ENCODE measurements at regions not wholly inside any gene's neighbourhood (a gene's known extent, or its start where the extent isn't known, plus 50 kb on each side); places are given as distances from the start of the nearest gene placed in this dataset.
A peak's percentile ranks its signal among the peaks of the same experiment; 100 is the strongest.

DNA sequence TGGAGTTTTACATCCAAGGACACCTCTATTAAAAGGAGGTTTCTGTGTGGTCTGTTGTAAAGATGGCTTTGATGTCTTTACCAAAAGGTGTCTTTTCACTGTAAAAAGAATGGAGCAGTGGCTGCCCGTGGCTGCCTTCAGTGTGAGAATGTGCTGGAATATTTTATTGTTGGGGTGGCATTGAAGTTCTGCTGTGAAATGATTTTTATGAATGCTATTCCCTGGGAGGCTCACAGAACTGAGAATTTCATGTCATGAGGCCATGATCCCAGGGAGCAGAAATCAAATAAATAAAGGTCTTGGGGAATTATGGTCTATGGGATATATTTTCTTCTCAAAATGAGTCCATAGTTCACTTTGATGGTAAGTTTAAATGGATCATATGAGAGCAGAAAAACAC lies 425.2 kb upstream of the ZNF608 start:
- DNase-seq (ENCODE audit: low spot score) = no peak

DNA sequence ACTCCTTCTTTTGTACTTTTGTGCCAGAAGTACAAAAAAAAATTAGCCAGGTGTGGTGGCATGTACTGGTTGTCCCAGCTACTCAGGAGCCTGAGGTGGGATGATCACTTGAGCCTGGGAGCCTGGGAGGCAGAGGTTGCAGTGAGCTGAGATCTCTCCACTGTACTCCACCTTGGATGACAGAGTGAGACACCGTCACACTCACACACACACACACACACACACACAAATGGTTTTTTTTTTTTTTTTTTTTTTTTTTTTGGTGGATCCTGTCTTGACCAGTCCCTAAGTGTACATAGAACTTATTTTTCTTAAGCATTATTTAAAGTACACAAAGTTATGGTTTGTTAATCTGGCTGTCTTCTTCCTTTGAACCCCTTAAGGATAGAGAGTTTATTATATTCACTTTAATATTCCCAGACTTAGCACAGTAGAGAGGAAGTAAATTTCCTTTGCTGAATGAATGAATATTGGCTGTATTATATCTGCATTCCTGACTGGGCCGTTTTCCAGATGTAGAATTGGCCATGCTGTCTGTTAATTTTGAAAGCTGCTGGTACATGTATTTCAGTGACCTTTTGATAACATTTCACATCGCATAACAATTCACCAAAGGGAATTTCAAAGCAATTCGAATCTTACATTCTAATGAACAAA lies 429.0 kb upstream of the ZNF608 start:
- no peak for DNase-seq (ENCODE audit: low spot score)

DNA sequence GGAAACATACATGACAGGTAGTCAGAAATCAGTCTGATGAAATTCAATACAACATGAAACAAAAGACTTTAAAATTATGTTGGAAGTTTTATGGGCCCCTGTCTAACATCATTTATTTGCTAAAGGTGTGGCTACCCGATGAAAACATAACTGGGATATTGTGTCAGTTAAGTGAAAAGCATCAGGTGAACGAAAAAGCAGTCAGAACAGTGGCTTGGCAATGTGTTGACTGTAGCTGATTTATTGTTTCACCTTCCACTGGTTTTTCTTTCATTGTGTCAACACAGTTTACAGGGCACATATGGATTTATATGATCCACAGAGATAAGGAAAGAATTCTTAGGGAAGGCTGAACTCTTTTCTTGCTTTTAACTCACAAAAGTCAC lies 429.6 kb upstream of the ZNF608 start:
- DNase-seq (ENCODE audit: low spot score) = no peak

DNA sequence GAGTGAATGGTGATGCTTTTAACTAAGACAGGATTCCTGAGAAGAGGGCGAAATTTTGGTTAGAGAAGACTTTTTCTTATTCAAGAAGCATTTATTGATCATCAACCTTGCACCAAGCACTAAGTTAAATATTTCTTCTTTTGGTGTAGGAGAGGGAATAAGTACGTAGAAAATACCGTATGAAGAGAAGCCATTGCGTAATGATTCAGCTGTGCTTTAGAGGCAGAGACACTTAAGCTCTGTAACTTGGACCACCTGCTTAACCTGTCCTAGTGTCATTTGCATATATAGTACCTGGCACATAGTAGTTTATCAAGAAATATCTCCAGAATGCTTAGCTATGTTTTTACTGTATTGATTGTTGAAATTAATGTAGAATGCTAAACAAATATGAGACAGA lies 430.9 kb upstream of the ZNF608 start:
- no peak for DNase-seq (ENCODE audit: low spot score)

DNA sequence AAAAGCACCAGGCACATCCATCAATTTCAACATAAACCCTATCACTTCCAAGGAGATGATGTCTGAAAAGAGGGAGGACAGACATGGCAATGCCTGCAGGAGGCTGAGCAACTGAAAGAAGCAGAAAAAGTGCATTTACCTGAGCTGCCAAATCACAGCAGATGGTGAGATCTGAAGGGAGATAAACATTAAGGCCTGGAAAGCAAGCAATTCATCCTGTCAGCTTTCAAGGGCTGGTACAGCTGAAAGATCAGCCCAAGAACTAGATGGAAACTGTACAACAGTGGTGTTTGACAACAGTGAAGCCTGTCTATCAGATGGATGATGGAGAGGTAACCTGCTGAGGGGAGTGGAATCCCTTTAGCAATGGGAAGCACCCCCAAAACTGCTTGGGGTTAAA lies 433.2 kb upstream of the ZNF608 start:
- DNase-seq (ENCODE audit: low spot score) = peak; percentile 83

DNA sequence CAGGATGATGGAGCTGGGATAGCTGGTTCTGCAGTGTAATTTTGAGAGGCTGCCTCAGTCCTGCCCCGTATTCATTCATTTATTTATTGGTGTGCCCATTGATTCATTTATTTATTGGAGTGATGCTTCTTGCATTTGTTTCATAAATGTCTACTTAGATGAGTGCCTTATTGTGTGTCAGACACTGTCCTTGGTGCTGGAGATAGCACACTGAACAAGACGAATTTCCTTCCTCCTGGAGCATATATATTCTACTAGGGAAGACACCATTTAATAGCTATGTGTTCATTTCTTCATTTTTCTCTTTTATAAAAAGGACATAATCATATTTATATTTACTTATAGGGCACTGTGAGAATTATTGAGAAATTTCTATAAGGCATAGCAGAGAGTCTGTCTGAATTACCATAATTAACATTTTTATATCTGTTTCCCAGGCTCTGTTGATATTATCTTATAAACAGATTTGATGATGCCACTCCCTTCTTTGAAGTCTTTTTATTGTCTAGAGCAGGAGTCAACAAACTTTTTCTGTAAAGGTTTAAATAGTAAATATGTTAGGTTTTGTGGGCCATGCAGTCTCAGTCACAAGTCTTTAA lies 433.9 kb upstream of the ZNF608 start:
- no peak for DNase-seq (ENCODE audit: low spot score)

DNA sequence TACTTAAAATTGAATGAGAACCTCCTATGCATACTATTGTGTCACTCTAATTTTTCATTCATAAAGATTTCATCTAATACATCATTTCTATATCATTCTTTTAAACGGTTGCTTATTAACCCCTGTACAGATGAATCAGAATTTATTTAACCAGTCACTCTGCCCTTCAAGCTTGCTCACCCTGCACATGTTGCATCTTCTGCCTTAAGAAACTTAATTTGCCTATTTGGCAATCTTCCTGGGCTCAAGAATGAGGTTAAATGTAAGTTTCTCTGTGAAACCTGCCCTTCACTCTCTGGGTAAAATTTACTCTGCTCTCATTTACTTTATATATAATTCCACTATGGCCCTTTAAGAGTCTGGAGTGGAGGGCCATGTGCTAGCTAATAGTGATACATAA lies 434.7 kb upstream of the ZNF608 start:
- no peak for DNase-seq (ENCODE audit: low spot score)

DNA sequence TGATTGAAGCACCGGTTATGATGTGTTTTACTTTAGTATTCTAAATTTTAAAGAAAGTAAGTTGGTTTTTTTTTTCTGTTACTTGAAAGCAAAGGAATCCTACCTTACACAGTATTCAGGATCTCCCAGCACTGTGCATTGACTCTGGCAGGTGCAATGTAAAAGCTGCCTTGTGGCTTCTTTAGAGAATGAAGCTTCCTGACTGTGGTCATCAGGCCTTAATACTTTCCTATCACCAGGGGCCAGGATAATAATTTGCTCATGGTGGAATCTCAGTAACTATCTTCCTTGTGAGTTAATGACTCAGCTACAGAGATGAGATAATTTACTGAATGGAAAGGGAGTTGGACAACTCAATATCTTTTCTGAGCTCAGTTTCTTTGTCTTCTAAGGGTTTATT lies 435.5 kb upstream of the ZNF608 start:
- DNase-seq (ENCODE audit: low spot score) = no peak

DNA sequence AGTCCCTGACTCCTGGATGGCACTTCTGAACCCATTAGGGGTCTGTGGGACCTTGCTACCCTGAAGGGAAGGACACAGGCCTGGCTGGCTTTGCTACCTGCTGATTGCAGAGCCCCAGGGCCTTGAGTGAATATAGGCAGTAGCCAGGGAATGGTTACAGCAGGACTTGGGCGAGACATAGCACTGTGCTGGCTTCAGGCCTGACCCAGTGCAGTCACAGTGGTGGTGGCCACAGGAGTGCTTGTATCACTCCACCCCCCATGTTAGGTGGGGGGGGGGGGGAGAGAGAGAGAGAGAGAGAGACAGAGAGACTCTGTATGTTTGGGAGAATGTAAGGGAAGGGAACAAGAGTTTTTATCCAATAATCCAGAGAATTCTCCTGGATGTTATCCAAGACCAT lies 439.3 kb upstream of the ZNF608 start:
- no peak for DNase-seq (ENCODE audit: low spot score)

DNA sequence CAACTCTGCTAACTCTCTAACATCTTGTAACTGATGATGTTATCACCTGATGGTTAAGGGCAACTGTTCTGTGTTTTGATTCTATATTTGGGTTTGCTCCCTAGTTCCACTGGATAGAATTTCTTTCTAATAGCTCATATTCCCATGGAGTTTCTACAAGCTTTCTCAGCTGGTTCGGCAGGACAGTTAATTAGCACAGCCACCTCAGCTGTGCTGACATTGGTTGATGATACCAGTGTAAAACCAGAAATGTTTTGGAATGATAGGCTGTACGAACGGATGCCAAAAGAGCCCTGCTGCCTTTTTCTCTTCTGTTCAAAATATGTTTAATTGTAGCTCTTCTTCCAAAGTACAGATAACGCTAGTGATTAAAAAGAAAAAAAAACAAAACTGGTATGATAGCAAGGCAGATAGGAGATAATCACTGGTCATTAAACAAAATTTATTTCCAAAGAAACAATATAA lies 440.5 kb upstream of the ZNF608 start:
- no peak for DNase-seq (ENCODE audit: low spot score)

DNA sequence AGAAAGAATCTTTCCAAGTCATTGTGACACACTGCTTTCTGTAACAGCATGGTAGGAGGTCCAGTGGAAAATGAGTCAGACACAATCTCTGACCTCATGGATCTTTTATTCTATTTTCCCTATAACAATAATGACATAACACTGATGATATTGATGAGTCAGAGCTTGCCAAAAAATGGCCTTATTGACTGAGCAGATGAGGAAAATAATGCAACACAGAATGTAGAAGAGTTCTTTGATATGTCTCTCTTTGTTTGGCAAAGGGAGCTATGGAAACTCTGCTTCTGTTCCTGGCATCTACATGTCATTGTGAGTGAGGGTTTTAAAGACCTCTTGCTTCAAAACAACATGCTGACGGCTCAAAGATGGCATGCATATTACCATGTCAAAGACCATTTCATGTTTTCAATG lies 443.1 kb upstream of the ZNF608 start:
- DNase-seq (ENCODE audit: low spot score) = no peak

DNA sequence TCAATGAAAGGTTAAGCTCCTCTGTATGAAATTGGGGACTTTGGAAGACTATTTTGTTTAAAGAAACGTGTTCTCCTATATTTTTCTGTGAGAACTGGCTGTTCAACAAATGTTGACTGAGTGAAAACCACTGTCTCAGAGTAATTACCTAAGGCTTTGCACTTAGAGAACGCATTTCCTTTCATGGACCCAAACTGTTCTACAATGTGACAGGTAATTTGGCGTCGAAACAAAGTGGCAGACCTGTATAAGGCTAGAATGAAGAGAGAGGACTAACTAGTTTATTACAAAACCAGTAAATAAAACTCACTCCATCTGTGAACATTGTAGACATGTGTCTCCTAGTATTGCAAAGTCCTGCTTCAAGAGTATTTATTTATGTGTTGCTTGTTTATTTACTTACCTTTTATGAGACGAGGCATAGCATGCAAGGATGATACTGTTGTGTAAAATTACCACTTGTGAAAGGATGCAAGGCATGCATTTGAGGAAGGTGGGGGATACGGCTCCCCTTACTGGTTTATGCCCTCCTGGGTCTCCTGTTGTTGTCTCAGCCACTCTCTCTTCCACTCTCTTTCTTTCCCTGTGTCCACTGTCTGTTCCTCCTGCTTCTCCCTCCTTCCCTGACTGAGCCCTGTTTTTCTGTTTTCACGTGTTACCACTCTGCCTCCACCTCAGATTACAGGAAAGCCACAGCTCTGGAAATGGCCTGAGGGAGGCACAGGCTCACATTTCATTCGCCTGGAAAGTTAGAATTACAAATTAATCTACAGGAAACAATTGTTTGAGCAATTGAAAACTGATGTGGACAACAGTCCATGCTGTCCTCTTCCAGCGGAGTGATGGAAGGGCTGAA lies 444.0 kb upstream of the ZNF608 start:
- DNase-seq (ENCODE audit: low spot score) = no peak

DNA sequence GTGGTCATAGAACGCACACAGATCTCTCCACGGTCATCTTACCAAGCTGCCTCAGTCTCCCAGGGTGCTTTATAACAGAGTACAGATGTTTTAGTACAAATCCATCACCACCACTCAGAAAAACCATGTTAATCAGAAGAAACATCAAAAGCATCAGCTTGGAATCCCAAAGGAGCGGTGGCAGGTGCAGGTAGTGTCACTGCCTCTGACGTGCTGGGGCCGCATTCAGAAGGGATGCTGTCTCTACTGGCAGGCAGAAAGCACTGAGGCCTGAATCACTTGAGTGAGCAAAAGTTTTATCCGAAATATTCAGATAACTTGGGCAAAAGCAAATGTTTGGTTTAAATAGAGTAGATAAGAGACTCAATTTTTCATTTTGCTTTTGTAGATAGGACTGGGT lies 448.4 kb upstream of the ZNF608 start:
- DNase-seq (ENCODE audit: low spot score) = no peak

DNA sequence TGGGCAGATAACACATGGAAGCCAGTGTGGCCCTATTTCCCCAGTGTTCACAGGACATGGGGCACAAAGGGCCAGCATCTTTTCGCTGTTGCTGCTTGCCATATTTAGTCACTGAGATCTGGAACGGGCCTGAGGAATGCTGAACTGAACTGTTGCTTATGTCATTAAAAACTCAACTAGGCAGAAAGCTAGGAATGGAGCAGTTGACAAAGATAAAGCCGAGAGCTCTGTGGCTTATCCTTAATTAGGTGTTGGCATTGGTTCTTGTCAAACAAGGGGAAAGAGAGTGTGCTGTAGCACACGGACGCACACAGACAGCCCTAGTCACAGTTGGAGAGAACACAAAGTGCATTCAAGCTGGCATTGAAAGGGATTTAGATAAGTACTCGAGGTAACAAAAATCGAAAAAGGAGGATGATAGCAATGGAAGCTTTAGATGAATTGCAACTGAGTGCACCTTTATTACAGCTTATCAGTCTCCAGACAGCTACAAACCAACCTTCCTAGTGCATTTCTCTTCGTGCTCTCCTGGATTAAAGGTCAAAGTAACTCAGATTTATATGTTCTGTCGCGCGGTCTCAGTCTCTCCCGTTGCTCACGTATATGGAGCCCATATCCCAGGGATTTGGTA lies 450.2 kb upstream of the ZNF608 start:
- DNase-seq (ENCODE audit: low spot score) = no peak

DNA sequence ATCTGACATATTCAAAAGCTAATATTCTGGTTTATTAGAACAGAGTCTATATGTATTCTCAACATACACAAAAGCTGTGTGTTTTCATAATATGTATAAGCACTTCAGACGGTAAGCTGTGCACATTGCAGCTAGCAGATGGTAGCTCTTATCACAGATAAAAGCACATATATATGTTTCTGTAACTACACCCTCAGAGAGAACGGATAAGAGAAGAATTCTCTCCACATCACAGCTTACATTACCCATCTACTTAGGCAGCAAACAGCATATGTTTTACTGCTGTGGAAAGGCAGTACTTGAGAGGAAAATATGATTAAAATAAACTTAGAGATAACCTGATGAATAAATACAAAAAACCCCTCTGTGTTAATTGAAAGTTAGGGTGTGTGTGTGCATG lies 450.9 kb upstream of the ZNF608 start:
- no peak for DNase-seq (ENCODE audit: low spot score)

DNA sequence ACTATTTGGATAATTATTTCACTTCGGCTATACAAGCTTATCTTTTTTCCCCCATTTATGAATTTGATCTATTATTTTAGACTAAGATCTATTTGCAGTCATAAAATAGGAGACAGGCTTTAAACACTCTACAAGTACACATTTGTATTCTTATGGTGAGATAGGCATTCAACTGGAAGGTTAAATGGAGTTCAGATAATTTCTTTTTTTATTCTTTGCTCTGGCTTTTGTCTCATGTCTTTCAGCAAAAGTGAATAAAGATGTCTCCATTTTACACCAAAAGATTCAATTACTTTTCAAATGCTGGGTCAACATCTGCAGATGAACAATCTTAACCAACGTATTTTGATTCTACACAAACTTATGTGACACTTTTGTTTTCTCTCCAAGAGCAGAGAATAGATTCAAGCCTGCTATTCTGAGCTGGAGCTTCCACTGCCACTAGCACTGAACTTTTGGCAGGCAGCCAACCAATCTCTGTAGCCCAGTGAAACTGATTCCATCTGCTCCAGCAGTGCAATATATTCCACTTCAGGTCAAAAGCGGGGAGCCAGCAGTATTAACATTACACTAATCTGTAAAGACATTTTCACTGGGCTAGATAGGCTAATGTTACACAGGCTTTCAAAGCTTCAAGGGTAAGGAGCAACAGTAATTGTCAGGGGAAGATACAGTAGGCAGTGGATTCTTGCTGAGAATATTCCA lies 452.0 kb upstream of the ZNF608 start:
- peak; percentile 97 for DNase-seq (ENCODE audit: low spot score)

DNA sequence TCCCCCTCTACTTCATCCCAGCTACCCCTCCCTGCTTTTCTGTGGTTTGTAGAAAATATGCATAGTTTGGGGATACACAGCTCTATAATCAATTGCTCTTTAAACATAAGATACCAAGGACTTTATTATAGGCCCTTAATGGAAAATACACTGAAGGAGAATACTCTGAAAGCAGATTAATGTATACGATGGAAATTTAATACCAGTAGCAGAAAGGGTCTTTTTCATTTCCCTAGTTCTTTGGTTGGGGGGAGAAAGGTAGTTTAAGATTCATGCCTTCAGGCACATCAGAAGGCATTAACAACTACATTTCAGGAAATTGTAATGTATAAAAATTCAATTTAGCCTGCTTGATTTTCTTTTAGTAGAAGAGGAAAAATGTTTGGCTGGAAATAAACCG lies 452.9 kb upstream of the ZNF608 start:
- no peak for DNase-seq (ENCODE audit: low spot score)

DNA sequence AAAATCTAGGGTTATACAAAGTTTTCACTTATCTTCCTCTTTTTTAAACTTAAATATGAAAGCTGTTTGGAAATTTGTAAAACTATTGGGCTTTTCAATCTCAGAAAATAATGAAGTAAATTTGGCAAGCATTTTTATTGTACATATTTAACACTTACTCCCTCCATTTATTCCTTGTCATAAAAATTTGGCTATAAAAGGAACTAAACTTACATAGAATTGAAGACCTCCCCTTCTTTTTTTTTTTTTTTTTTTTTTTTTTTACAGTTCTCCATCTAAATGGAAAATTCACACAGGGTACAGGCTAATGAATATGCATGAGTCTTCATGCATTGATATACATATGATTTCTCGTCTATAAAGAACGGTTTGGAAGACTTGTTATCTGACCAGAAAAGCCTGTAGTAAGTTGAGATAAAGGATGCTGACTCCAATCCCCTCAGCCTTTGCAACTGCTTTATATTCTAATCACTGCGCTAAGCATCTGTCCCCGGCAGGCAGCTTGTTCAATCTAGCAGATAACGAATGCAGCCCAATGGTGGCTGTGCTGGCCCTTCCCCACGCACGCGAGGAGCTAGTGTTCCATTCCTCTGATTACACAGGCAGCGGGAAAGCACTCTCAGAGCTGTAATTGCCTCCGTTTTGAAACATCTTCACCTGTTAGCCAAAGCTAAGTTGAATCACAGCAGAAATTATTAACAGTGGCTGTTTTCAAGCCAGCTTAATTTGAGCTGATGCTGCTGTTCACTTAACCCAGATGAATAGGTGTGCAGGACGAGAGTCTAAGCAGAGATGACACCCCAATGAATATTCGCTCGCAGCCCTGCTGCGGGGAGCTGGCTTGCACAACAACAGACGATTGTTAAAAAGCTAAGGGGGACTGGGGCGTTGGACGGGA lies 453.8 kb upstream of the ZNF608 start:
- peak; percentile 85 for DNase-seq (ENCODE audit: low spot score)

DNA sequence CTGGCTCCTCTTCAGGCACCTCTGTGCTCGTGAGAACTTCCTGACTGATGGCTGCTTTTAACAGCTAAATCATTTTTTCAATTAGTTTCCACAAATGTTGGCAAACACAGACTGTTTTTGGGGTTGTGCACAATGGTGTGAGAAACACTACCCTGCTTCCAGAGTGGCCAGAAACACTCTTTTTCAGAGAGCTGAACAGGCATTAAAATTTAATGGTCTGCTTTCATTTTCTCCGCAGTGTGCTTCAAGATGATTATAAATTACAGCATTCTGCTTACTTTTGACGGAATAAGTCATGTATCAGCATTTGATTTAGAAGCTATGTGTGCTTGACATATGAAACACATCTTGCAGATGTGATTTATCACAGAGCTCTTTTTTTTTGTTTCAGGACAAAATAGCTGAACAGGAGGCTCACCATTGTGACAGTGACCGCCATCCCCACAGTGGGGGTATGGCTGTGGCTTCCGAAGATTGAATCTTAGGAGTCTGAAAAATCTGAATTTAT lies 454.5 kb upstream of the ZNF608 start:
- no peak for DNase-seq (ENCODE audit: low spot score)

DNA sequence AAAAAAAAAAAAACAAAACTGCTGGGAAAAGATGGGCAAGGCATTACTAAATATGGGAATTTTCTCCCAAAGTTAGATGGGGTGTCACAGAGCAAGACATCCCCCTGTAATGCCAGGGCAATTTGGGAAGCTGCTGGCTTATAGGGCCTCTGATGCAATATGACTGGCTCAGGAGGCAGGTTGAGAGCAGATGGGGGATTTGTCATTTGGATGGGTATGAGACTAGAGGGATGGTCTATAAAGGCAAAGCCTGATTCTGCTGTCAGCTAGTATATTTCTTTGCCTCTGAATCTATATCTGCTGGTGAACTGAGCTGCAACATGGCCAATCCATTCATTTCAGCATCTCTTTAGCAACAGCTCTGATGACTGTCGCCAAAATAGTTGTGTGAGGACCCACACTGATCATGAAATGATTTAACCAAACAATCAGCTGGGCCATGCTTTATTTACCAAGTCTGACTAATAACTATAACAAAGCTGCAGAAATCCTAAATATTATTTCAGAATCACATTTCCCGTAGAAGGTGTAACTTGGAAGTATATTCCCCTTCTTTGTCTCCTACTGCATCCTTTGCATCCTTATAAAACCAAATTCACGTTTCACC lies 455.1 kb upstream of the ZNF608 start:
- no peak for DNase-seq (ENCODE audit: low spot score)
